HCT116 (cell line): ENCODE measurements at regions not wholly inside any gene's neighbourhood (a gene's known extent, or its start where the extent isn't known, plus 50 kb on each side); places are given as distances from the start of the nearest gene placed in this dataset.

Source experiments
- ATAC-seq: fragments of 200-7000 bp; cut with Tn5 transposase; 2 replicates; pipeline ENCODE4 v1.9.1; 2020; ENCODE audit warnings: mild to moderate bottlenecking, moderate library complexity
- BruUV-seq: library from RNA; stranded (reverse); fragments of 400-500 nt; replicated peaks from 2 replicates; lab custom pipeline; 2021; lab: Mats Ljungman, UMichigan
- CTCF ChIA-PET: fragments of 300-600 bp; sonication (Branson Sonifier 250); formaldehyde crosslinking; loops from one replicate; lab custom pipeline; 2021; ENCODE audit warnings: antibody characterized with exemption; lab: Charles Lee
- POLR2A ChIA-PET: fragments of 300-600, 350-600 bp; sonication (Branson Sonifier 250); formaldehyde crosslinking; loops from one replicate; lab custom pipeline; 2021; ENCODE audit warnings: antibody characterized with exemption; lab: Charles Lee
- RAD21 ChIA-PET, 2 experiments: fragments of 300-600 bp; sonication (Branson Sonifier 250); formaldehyde crosslinking; loops; one replicate each; lab custom pipeline; 2023; ENCODE audit warnings: low total read pairs in 2 of 2; ENCODE audit not compliant: uncharacterized antibody in 2 of 2, unreplicated experiment in 2 of 2, low non-redundant PET in 1 of 2; lab: Charles Lee
- DNase-seq: peaks from one replicate; pipeline ENCODE4 v3.0.0-alpha.2; 2010; ENCODE audit warnings: low read depth, low spot score
- H2AFZ ChIP-seq: fragments of 200-600 bp; shearing (Covaris generic), sonication (generic); 2 replicates; pipeline ENCODE4 v1.6.1; 2017; ENCODE audit warnings: low read depth, mixed run types, mixed read lengths, antibody characterized with exemption, low read length; ENCODE audit not compliant: poor library complexity, severe bottlenecking
- H3K27ac ChIP-seq: 2 replicates; pipeline ENCODE4 v1.5.1; 2012; ENCODE audit warnings: low read depth, low read length
- H3K27me3 ChIP-seq: fragments of 200-600 bp; sonication (generic); 2 replicates; pipeline ENCODE4 v1.6.1; 2016; ENCODE audit warnings: mixed run types, low read length, mixed read lengths; ENCODE audit not compliant: insufficient read depth
- H3K36me3 ChIP-seq, 2 experiments: fragments of 200-500 bp in 1 of 2; fragments of 200-600 bp in 1 of 2; sonication (Bioruptor generic) in 1 of 2; sonication (generic) in 1 of 2; 2 replicates each; pipeline versions ENCODE4 v1.5.1 to v1.6.1; 2014 to 2016; ENCODE audit warnings: low read length in 2 of 2, inconsistent platforms in 1 of 2, mixed read lengths in 1 of 2, mixed run types in 1 of 2; ENCODE audit not compliant: insufficient read depth in 2 of 2, control insufficient read depth in 1 of 2
- H3K4me1 ChIP-seq, 2 experiments: fragments of 200-600 bp in 1 of 2; sonication (generic) in 1 of 2; 2 replicates each; pipeline versions ENCODE4 v1.5.1 to v1.6.1; 2012 to 2017; ENCODE audit warnings: low read length in 2 of 2, inconsistent platforms in 1 of 2, mild to moderate bottlenecking in 1 of 2, mixed read lengths in 1 of 2, mixed run types in 1 of 2, moderate library complexity in 1 of 2; ENCODE audit not compliant: insufficient read depth in 2 of 2, control insufficient read depth in 1 of 2
- H3K4me2 ChIP-seq: fragments of 200-600 bp; sonication (generic); 2 replicates; pipeline ENCODE4 v1.6.1; 2017; ENCODE audit warnings: mixed run types, low read length, mixed read lengths
- H3K4me3 ChIP-seq, 2 experiments: fragments of 200-600 bp in 1 of 2; sonication (generic) in 1 of 2; replicated peaks in 1 of 2; 2 replicates each; pipeline ENCODE4 v1.5.1; 2011 to 2016; ENCODE audit warnings: low read length in 2 of 2, control low read depth in 1 of 2, low read depth in 1 of 2, mild to moderate bottlenecking in 1 of 2, mixed read lengths in 1 of 2, mixed run types in 1 of 2
- H3K79me2 ChIP-seq: fragments of 200-600 bp; sonication (generic); 2 replicates; pipeline ENCODE4 v1.6.1; 2017; ENCODE audit warnings: mild to moderate bottlenecking, mixed run types, low read length, moderate library complexity, mixed read lengths; ENCODE audit not compliant: insufficient read depth
- H3K9ac ChIP-seq: fragments of 200-600 bp; sonication (generic); 2 replicates; pipeline ENCODE4 v1.6.1; 2016; ENCODE audit warnings: low read length, mixed read lengths
- H3K9me2 ChIP-seq: fragments of 200-600 bp; sonication (generic), shearing (Covaris generic); 2 replicates; pipeline ENCODE4 v1.6.1; 2017; ENCODE audit warnings: mixed run types, mild to moderate bottlenecking, moderate library complexity; ENCODE audit not compliant: insufficient read depth
- H3K9me3 ChIP-seq, 2 experiments: fragments of 200-500 bp in 1 of 2; fragments of 200-600 bp in 1 of 2; sonication (Bioruptor generic) in 1 of 2; sonication (generic) in 1 of 2; 2 replicates each; pipeline ENCODE4 v1.6.1; 2014 to 2017; ENCODE audit warnings: low read length in 2 of 2, mixed read lengths in 2 of 2, inconsistent platforms in 1 of 2, low read depth in 1 of 2, mild to moderate bottlenecking in 1 of 2, mixed run types in 1 of 2, moderate library complexity in 1 of 2; ENCODE audit not compliant: control insufficient read depth in 1 of 2, insufficient read depth in 1 of 2
- H4K20me1 ChIP-seq: fragments of 200-600 bp; sonication (generic), shearing (Covaris generic); 2 replicates; pipeline ENCODE4 v1.6.1; 2017; ENCODE audit warnings: mixed run types, mild to moderate bottlenecking, moderate library complexity; ENCODE audit not compliant: insufficient read depth
- CBX3 ChIP-seq: IDR thresholded peaks from 2 replicates; pipeline ENCODE4 v1.6.1; 2012; ENCODE audit warnings: low read depth
- CEBPB ChIP-seq: IDR thresholded peaks from 2 replicates; pipeline ENCODE4 v1.6.1; 2012; ENCODE audit warnings: low read depth
- EGR1 ChIP-seq: IDR thresholded peaks from 2 replicates; pipeline ENCODE4 v1.6.1; 2012; ENCODE audit warnings: low read depth
- EZH2phosphoT487 ChIP-seq: fragments of 200-600 bp; IDR thresholded peaks from 2 replicates; pipeline ENCODE4 v1.6.1; 2018; ENCODE audit warnings: antibody characterized with exemption, borderline replicate concordance
- FOSL1 ChIP-seq: IDR thresholded peaks from 2 replicates; pipeline ENCODE4 v1.6.1; 2012; ENCODE audit warnings: low read depth
- POLR2A ChIP-seq: IDR thresholded peaks from 2 replicates; pipeline ENCODE4 v1.7.0; 2011; ENCODE audit warnings: borderline replicate concordance; ENCODE audit not compliant: insufficient read depth, insufficient read length; ENCODE audit errors: extremely low read depth
- POLR2AphosphoS5 ChIP-seq: IDR thresholded peaks from 2 replicates; pipeline ENCODE4 v1.6.1; 2011; ENCODE audit warnings: mild to moderate bottlenecking, low read depth, low read length, moderate library complexity
- RAD21 ChIP-seq: IDR thresholded peaks from 2 replicates; pipeline ENCODE4 v1.6.1; 2012; ENCODE audit warnings: low read depth, mild to moderate bottlenecking
- SIN3A ChIP-seq: IDR thresholded peaks from 2 replicates; pipeline ENCODE4 v1.6.1; 2012; ENCODE audit warnings: low read depth
- SRF ChIP-seq: IDR thresholded peaks from 2 replicates; pipeline ENCODE4 v1.6.1; 2012; ENCODE audit warnings: low read depth
- ZFX ChIP-seq: fragments of 450-650 bp; IDR thresholded peaks from 2 replicates; pipeline ENCODE4 v1.6.1; 2017
- intact Hi-C: fragments of 100-400 bp; cut with micrococcal nuclease; formaldehyde crosslinking; loops from 2 replicates; pipeline ENCODE4 v1.10.0; 2022
- TF ChIP-seq, protein P1 (sequence below): IDR thresholded peaks from 2 replicates; pipeline ENCODE4 v1.6.1; 2012
- TF ChIP-seq, protein P2 (sequence below): IDR thresholded peaks from 2 replicates; pipeline ENCODE4 v1.6.1; 2011; ENCODE audit warnings: mild to moderate bottlenecking, low read length, moderate library complexity; ENCODE audit not compliant: insufficient replicate concordance; ENCODE audit errors: extremely low read depth
- TF ChIP-seq, protein P3 (sequence below): IDR thresholded peaks from 2 replicates; pipeline ENCODE4 v1.6.1; 2012
- TF ChIP-seq, protein P4 (sequence below), 3 experiments: fragments of 200-600 bp in 1 of 3; sonication (generic) in 1 of 3; IDR thresholded peaks in 2 of 3; conservative IDR thresholded peaks in 1 of 3; 2 replicates each; pipeline ENCODE4 v1.5.1; 2012 to 2017; ENCODE audit warnings: low read depth in 2 of 3, low read length in 2 of 3, antibody characterized with exemption in 1 of 3, borderline replicate concordance in 1 of 3, control low read depth in 1 of 3, mild to moderate bottlenecking in 1 of 3, mixed read lengths in 1 of 3, mixed run types in 1 of 3, moderate library complexity in 1 of 3; ENCODE audit not compliant: insufficient read depth in 1 of 3

DNA sequence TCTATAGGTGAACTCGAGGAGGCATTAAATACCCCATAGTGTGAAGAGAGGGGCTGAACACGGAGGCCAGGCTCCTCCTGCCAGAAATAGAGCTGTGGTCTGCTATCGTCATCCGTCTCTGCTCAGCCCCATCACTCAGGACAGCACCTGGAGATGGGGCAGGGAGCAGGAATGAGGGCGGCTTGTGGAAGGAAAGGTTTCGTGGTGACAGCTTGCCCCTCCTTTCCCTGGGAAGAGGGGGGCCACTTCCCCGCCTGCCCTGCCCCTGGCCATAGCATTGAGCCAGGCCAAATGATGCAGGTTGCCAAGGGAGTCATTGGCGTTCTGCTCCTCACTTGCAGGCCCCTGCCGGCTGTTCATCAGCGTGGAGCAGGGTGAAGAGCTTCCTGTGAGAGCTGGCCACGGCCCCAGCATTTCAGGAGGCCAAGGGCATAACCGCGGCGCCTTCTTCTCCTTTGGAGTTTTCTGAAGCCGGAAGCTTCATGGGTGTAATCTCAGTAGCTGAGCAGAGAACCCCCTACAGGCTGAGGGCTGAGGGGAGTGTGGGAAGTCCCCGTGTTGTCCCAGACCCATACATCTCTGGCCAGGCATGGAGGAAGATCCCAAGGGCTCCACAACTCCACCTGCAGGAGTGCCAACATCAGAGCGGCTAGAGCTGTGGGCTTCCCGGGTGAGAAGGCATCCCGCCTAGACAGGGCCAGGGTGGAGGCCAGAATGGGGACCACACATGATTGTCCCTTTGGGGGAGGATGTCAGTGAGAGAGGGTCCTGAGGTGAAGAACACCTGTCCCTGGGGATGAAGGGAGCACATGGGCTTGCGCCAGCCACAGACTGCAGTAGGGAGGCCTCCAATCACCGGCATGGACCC is 112.5 kb upstream of the GLI2 start:
- no TSS peak for BruUV-seq
- H3K27ac ChIP-seq: no peak overlapping the region
- no peaks in the 10 kb centered on the region for H3K79me2 ChIP-seq
- H3K27me3 ChIP-seq: no peaks in the 10 kb centered on the region
- H4K20me1 ChIP-seq: no peaks in the 10 kb centered on the region
- H3K9me2 ChIP-seq: no peaks in the 10 kb centered on the region
- intact Hi-C loops: no loop called here
- ChIA-PET POLR2A (no interaction called here), RAD21 (interaction anchor here in 1 of 2 experiments (0.6 kb wide), 1 partner anchor 212 kb away, joined by 5 read pairs; no protein-coding TSS in a partner anchor), CTCF (no interaction called here)
- H3K36me3 ChIP-seq: no peaks in the 10 kb centered on the region
- H3K4me3 ChIP-seq: no peak overlapping the region
- no peak overlapping the region for H2AFZ ChIP-seq
- no peak overlapping the region for H3K4me2 ChIP-seq
- no peak for ATAC-seq
- H3K9me3 ChIP-seq: no peaks in the 10 kb centered on the region
- no peak overlapping the region for H3K9ac ChIP-seq
- H3K4me1 ChIP-seq: peaks cover 0 to 12% of the 10 kb centered on the region in 2 experiments; a peak in 2 of 4 replicates
- DNase-seq: no peak
- TF ChIP-seq EGR1 (no peak), CBX3 (no peak), FOSL1 (no peak)

DNA sequence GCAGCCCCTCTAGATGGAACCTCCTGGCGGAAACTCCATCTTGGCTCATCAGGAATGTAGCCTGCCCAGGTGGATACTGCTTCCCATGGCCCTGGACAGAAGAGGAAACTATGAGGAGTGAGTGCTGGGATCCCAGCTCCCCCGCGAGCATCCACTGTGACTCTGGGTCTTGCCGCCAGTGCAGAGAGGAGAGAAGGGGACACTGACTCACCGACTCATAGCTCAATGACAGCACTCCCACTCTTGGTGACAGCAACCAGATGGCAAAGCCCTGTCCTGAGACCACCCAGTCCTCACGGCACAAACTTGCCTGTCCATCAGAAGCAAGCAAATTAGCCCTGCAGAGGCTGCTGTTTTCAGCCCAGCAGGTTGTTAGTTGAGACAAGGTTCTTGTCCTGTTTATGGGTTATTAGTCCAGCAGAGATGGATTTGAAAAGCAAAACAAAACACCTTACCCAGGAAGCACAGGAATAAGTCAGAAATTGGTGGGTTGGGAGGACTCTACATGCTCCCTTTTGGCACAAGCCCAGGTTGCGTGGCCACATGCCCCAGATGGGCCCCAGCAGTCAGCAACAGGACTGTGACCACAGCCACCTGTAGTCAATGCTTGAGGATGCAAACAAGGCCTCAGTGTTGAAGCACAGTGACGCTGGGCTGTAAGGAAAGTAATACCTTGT is 111.5 kb upstream of the GLI2 start:
- no peak overlapping the region for H3K27ac ChIP-seq
- H3K4me3 ChIP-seq: no peak overlapping the region
- no TSS peak for BruUV-seq
- DNase-seq: no peak
- ChIA-PET CTCF (no interaction called here), POLR2A (no interaction called here), RAD21 (no interaction called here)
- no peak overlapping the region for H3K4me2 ChIP-seq
- H3K4me1 ChIP-seq: peaks cover 0 to 12% of the 10 kb centered on the region in 2 experiments; a peak in 2 of 4 replicates
- ATAC-seq: no peak
- no peak overlapping the region for H3K9ac ChIP-seq
- H3K36me3 ChIP-seq: no peaks in the 10 kb centered on the region
- intact Hi-C loops: no loop called here
- H3K79me2 ChIP-seq: no peaks in the 10 kb centered on the region
- H2AFZ ChIP-seq: no peak overlapping the region
- no peaks in the 10 kb centered on the region for H3K9me3 ChIP-seq
- H3K9me2 ChIP-seq: no peaks in the 10 kb centered on the region
- H3K27me3 ChIP-seq: no peaks in the 10 kb centered on the region
- no peaks in the 10 kb centered on the region for H4K20me1 ChIP-seq
- TF ChIP-seq, protein P1, sequence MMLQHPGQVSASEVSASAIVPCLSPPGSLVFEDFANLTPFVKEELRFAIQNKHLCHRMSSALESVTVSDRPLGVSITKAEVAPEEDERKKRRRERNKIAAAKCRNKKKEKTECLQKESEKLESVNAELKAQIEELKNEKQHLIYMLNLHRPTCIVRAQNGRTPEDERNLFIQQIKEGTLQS: no peak
- TF ChIP-seq, protein P2, sequence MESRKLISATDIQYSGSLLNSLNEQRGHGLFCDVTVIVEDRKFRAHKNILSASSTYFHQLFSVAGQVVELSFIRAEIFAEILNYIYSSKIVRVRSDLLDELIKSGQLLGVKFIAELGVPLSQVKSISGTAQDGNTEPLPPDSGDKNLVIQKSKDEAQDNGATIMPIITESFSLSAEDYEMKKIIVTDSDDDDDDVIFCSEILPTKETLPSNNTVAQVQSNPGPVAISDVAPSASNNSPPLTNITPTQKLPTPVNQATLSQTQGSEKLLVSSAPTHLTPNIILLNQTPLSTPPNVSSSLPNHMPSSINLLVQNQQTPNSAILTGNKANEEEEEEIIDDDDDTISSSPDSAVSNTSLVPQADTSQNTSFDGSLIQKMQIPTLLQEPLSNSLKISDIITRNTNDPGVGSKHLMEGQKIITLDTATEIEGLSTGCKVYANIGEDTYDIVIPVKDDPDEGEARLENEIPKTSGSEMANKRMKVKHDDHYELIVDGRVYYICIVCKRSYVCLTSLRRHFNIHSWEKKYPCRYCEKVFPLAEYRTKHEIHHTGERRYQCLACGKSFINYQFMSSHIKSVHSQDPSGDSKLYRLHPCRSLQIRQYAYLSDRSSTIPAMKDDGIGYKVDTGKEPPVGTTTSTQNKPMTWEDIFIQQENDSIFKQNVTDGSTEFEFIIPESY: no peak
- TF ChIP-seq, protein P3, sequence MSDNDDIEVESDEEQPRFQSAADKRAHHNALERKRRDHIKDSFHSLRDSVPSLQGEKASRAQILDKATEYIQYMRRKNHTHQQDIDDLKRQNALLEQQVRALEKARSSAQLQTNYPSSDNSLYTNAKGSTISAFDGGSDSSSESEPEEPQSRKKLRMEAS: no peak
- TF ChIP-seq CEBPB (no peak), ZFX (no peak), SRF (no peak), POLR2AphosphoS5 (no peak), RAD21 (no peak), EZH2phosphoT487 (no peak), POLR2A (no peak), EGR1 (no peak), CBX3 (no peak), SIN3A (no peak)
- TF ChIP-seq, protein P4, sequence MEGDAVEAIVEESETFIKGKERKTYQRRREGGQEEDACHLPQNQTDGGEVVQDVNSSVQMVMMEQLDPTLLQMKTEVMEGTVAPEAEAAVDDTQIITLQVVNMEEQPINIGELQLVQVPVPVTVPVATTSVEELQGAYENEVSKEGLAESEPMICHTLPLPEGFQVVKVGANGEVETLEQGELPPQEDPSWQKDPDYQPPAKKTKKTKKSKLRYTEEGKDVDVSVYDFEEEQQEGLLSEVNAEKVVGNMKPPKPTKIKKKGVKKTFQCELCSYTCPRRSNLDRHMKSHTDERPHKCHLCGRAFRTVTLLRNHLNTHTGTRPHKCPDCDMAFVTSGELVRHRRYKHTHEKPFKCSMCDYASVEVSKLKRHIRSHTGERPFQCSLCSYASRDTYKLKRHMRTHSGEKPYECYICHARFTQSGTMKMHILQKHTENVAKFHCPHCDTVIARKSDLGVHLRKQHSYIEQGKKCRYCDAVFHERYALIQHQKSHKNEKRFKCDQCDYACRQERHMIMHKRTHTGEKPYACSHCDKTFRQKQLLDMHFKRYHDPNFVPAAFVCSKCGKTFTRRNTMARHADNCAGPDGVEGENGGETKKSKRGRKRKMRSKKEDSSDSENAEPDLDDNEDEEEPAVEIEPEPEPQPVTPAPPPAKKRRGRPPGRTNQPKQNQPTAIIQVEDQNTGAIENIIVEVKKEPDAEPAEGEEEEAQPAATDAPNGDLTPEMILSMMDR (IDR thresholded peaks at IDR 0.05 in 2 of 3, conservative IDR thresholded peaks at IDR 0.05 in 1 of 3; ENCODE audit: borderline replicate concordance in 1 of 3, insufficient read depth in 1 of 3, low read depth in 2 of 3, low read length in 2 of 3): no peak
